ENCODE measurements at regions not wholly inside any gene's neighbourhood (a gene's known extent, or its start where the extent isn't known, plus 50 kb on each side); places are given as distances from the start of the nearest gene placed in this dataset.
"Not testable (repeated sequence)": the region's sequence is repeated elsewhere in the genome, so short reads cannot be mapped to it uniquely, and the experiment has no call there.

- H3K14ac ChIP-seq (ENCODE audit: insufficient read length); H2BK15ac ChIP-seq (ENCODE audit: low read length); CTCF ChIA-PET (ENCODE audit: partially characterized antibody); POLR2A ChIA-PET (ENCODE audit: partially characterized antibody); H3K4ac ChIP-seq (replicated peaks; ENCODE audit: insufficient read length, low read depth, low read length); H3K9me3 ChIP-seq (ENCODE audit: insufficient read depth in 2 of 2, low read depth in 1 of 2, low read length in 1 of 2); H3K4me1 ChIP-seq (replicated peaks in 1 of 4; ENCODE audit: control insufficient read depth in 3 of 4, insufficient read depth in 4 of 4, low read length in 3 of 4); H3K9ac ChIP-seq (replicated peaks in 1 of 4; ENCODE audit: extremely low read depth in 1 of 4, low read depth in 3 of 4, low read length in 3 of 4); H2BK120ac ChIP-seq (replicated peaks; ENCODE audit: low read depth, low read length); DNase-seq (ENCODE audit: low read depth in 1 of 2, low spot score in 2 of 2); H3K18ac ChIP-seq (ENCODE audit: extremely low read depth, low read length); H3K56ac ChIP-seq (replicated peaks; ENCODE audit: insufficient read length, low read depth, low read length); FAIRE-seq; H3K4me2 ChIP-seq (ENCODE audit: insufficient read depth in 1 of 2, low read depth in 2 of 2, low read length in 2 of 2); H4K5ac ChIP-seq (ENCODE audit: insufficient read length, low read depth, low read length); H2BK12ac ChIP-seq (ENCODE audit: low read depth, low read length); H2AFZ ChIP-seq (ENCODE audit: low read length); H2AK5ac ChIP-seq (ENCODE audit: low read depth, low read length); H4K91ac ChIP-seq (replicated peaks; ENCODE audit: insufficient read length, low read length); H3K23ac ChIP-seq (ENCODE audit: insufficient read length); H2BK20ac ChIP-seq (ENCODE audit: low read length); H4K8ac ChIP-seq (ENCODE audit: extremely low read depth, insufficient read depth, low read length); H3K79me2 ChIP-seq (ENCODE audit: control insufficient read depth in 1 of 2, insufficient read depth in 2 of 2, low read length in 2 of 2); H3K23me2 ChIP-seq (ENCODE audit: low read depth, low read length); H3K27me3 ChIP-seq (replicated peaks in 1 of 4; ENCODE audit: control insufficient read depth in 3 of 4, extremely low read depth in 1 of 4, insufficient read depth in 3 of 4, low read length in 3 of 4); H3K36me3 ChIP-seq (ENCODE audit: control insufficient read depth in 2 of 4, insufficient read depth in 4 of 4, low read length in 3 of 4); H3K4me3 ChIP-seq (ENCODE audit: extremely low read depth in 1 of 4, insufficient read depth in 2 of 4, low read depth in 3 of 4, low read length in 4 of 4); H4K20me1 ChIP-seq (replicated peaks in 1 of 2; ENCODE audit: control insufficient read depth in 1 of 2, insufficient read depth in 2 of 2, low read length in 2 of 2); H3K27ac ChIP-seq (ENCODE audit: low read depth, low read length); H3K79me1 ChIP-seq (ENCODE audit: low read depth, low read length); H2BK5ac ChIP-seq (ENCODE audit: low read depth, low read length): not testable (repeated sequence)
- WGBS, 2 experiments (ENCODE audit: extremely low coverage in 1 of 2, insufficient coverage in 1 of 2, insufficient read length in 1 of 2, insufficient replicate concordance in 2 of 2, low coverage in 1 of 2, low lambda C conversion rate in 2 of 2, missing lambda C conversion rate in 1 of 2), result 77% methylated on average over 3 of the region's 10 CpGs; no CpG with 5 or more reads in 1 of the 2 experiments
Measured at GRCh38 chr1:206351276-206352052, 118.8 kb upstream of the IKBKE start.

- H3K14ac ChIP-seq (ENCODE audit: insufficient read length); H4K5ac ChIP-seq (ENCODE audit: insufficient read length, low read depth, low read length); H2BK15ac ChIP-seq (ENCODE audit: low read length); H3K4ac ChIP-seq (replicated peaks; ENCODE audit: insufficient read length, low read depth, low read length); H3K4me2 ChIP-seq (ENCODE audit: insufficient read depth in 1 of 2, low read depth in 2 of 2, low read length in 2 of 2); H3K27ac ChIP-seq (ENCODE audit: low read depth, low read length); H3K18ac ChIP-seq (ENCODE audit: extremely low read depth, low read length); H2BK120ac ChIP-seq (replicated peaks; ENCODE audit: low read depth, low read length); FAIRE-seq; H4K91ac ChIP-seq (replicated peaks; ENCODE audit: insufficient read length, low read length); DNase-seq (ENCODE audit: low read depth in 1 of 2, low spot score in 2 of 2); H3K9ac ChIP-seq (replicated peaks in 1 of 4; ENCODE audit: extremely low read depth in 1 of 4, low read depth in 3 of 4, low read length in 3 of 4); H4K20me1 ChIP-seq (replicated peaks in 1 of 2; ENCODE audit: control insufficient read depth in 1 of 2, insufficient read depth in 2 of 2, low read length in 2 of 2); CTCF ChIA-PET (ENCODE audit: partially characterized antibody); POLR2A ChIA-PET (ENCODE audit: partially characterized antibody); H3K4me3 ChIP-seq (ENCODE audit: extremely low read depth in 1 of 4, insufficient read depth in 2 of 4, low read depth in 3 of 4, low read length in 4 of 4); H3K79me1 ChIP-seq (ENCODE audit: low read depth, low read length); H2AFZ ChIP-seq (ENCODE audit: low read length); H3K27me3 ChIP-seq (replicated peaks in 1 of 4; ENCODE audit: control insufficient read depth in 3 of 4, extremely low read depth in 1 of 4, insufficient read depth in 3 of 4, low read length in 3 of 4); H3K23me2 ChIP-seq (ENCODE audit: low read depth, low read length); H3K4me1 ChIP-seq (replicated peaks in 1 of 4; ENCODE audit: control insufficient read depth in 3 of 4, insufficient read depth in 4 of 4, low read length in 3 of 4); H3K9me3 ChIP-seq (ENCODE audit: insufficient read depth in 2 of 2, low read depth in 1 of 2, low read length in 1 of 2); H2BK5ac ChIP-seq (ENCODE audit: low read depth, low read length); H3K36me3 ChIP-seq (ENCODE audit: control insufficient read depth in 2 of 4, insufficient read depth in 4 of 4, low read length in 3 of 4); H2BK12ac ChIP-seq (ENCODE audit: low read depth, low read length); H2AK5ac ChIP-seq (ENCODE audit: low read depth, low read length); H3K79me2 ChIP-seq (ENCODE audit: control insufficient read depth in 1 of 2, insufficient read depth in 2 of 2, low read length in 2 of 2); H2BK20ac ChIP-seq (ENCODE audit: low read length); H3K23ac ChIP-seq (ENCODE audit: insufficient read length); H4K8ac ChIP-seq (ENCODE audit: extremely low read depth, insufficient read depth, low read length); H3K56ac ChIP-seq (replicated peaks; ENCODE audit: insufficient read length, low read depth, low read length): not testable (repeated sequence)
Measured at GRCh38 chr1:206356310-206356709, 114.0 kb upstream of the IKBKE start.

Data from H1 (cell line).